Testis (tissue), 2 donors: ENCODE measurements at regions not wholly inside any gene's neighbourhood (a gene's known extent, or its start where the extent isn't known, plus 50 kb on each side); places are given as distances from the start of the nearest gene placed in this dataset.

Experiments
- CTCF ChIP-seq, 3 experiments: fragments of 450-650 bp in 2 of 3; fragments of 200-600 bp in 1 of 3; sonication (generic) in 1 of 3; IDR thresholded peaks; one replicate each; pipeline ENCODE4 v1.5.1; 2016 to 2019; ENCODE audit warnings: antibody characterized with exemption in 3 of 3, mild to moderate bottlenecking in 2 of 3, moderate library complexity in 1 of 3
- POLR2A ChIP-seq: fragments of 450-650 bp; IDR thresholded peaks from one replicate; pipeline ENCODE4 v1.6.1; 2017; ENCODE audit warnings: antibody characterized with exemption, mild to moderate bottlenecking, moderate library complexity

- TF ChIP-seq CTCF (IDR thresholded peaks at IDR 0.05) (no peak), POLR2A (no peak)
Observed at GRCh38 chr2:2889141-2889540, 488.5 kb downstream of the EIPR1 start.
